ENCODE measurements at regions not wholly inside any gene's neighbourhood (a gene's known extent, or its start where the extent isn't known, plus 50 kb on each side); places are given as distances from the start of the nearest gene placed in this dataset.

DNA sequence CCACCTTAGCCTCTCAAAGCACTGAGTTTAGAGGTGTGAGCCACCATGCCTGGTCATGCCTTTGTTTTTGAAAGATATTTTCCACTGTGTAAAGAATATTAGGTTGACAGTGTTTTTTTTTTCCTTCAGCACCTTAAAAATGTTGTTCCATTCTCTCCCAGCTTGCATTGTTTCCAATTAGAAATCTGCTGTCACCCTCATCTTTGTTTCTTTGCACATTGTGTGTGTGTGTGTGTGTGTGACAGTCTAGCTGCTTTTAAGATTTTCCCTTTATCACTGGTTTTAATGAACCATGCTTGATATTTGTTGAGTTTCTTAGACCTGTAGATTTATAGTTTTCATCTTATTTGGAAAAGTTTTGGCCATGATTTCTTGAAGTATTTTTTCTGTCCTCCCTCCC, 79.0 kb upstream of the NKX1-1 start:
- no peaks in the 10 kb centered on the region for H3K36me3 Mint-ChIP-seq
- TF ChIP-seq, protein P1, sequence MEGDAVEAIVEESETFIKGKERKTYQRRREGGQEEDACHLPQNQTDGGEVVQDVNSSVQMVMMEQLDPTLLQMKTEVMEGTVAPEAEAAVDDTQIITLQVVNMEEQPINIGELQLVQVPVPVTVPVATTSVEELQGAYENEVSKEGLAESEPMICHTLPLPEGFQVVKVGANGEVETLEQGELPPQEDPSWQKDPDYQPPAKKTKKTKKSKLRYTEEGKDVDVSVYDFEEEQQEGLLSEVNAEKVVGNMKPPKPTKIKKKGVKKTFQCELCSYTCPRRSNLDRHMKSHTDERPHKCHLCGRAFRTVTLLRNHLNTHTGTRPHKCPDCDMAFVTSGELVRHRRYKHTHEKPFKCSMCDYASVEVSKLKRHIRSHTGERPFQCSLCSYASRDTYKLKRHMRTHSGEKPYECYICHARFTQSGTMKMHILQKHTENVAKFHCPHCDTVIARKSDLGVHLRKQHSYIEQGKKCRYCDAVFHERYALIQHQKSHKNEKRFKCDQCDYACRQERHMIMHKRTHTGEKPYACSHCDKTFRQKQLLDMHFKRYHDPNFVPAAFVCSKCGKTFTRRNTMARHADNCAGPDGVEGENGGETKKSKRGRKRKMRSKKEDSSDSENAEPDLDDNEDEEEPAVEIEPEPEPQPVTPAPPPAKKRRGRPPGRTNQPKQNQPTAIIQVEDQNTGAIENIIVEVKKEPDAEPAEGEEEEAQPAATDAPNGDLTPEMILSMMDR (IDR thresholded peaks at IDR 0.05) = no peak
- DNase-seq (ENCODE audit: low spot score) = no peak
- H3K9me3 ChIP-seq (ENCODE audit: low read depth) = peaks cover 18% of the 10 kb centered on the region
- H3K4me2 ChIP-seq = no peak overlapping the region
- no peaks in the 10 kb centered on the region for H3K79me2 ChIP-seq (ENCODE audit: low read depth)
- H3K27me3 ChIP-seq = peaks cover 18% of the 10 kb centered on the region
- no peaks in the 10 kb centered on the region for H3K36me3 ChIP-seq
- H3K4me3 ChIP-seq = no peak overlapping the region
- H3K4me3 Mint-ChIP-seq = no peak overlapping the region
- H3K27me3 Mint-ChIP-seq (ENCODE audit: insufficient read depth, low read depth) = peaks cover 11% of the 10 kb centered on the region
- peaks cover 49% of the 10 kb centered on the region for H3K9me3 Mint-ChIP-seq
- H3K4me1 ChIP-seq = no peaks in the 10 kb centered on the region
- H3K27ac Mint-ChIP-seq = no peak overlapping the region
- no peaks in the 10 kb centered on the region for H3K4me1 Mint-ChIP-seq
- H3F3A ChIP-seq (ENCODE audit: low read depth) = no peaks in the 10 kb centered on the region
- H4K20me1 ChIP-seq (ENCODE audit: low read depth) = no peaks in the 10 kb centered on the region
- no peak overlapping the region for H2AFZ ChIP-seq (replicated peaks)
- no peak overlapping the region for H3K27ac ChIP-seq
- no peak overlapping the region for H3K9ac ChIP-seq

DNA sequence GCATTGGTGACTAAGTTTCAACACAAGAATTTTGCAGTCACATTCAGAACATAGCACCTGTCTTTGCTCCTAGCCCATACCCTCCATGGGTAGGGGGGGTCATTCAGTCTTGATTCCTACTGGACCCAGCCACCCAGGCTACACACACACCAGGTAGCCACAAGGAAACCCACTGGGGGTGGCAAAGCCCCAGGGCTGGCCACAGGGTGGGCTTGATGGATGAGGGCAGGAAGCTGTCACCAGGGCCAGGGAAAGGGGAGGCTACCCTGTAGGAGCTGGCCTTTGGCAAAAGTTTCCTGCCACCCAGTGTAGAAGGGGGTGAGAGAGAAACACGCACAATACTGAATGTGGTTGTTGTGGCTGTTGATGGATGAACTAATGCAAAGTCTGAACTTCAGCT, 74.5 kb upstream of the NKX1-1 start:
- Histone ChIP-seq H3K4me2 (no peak overlapping the region), H2AFZ (replicated peaks) (no peak overlapping the region), H3K79me2 (ENCODE audit: low read depth) (no peaks in the 10 kb centered on the region), H3K9me3 (ENCODE audit: low read depth) (peaks cover 16% of the 10 kb centered on the region), H3K4me3 (no peak overlapping the region), H3K27ac (no peak overlapping the region), H3K4me1 (no peaks in the 10 kb centered on the region), H4K20me1 (ENCODE audit: low read depth) (no peaks in the 10 kb centered on the region), H3K36me3 (no peaks in the 10 kb centered on the region), H3F3A (ENCODE audit: low read depth) (no peaks in the 10 kb centered on the region), H3K9ac (no peak overlapping the region), H3K27me3 (peaks cover 18% of the 10 kb centered on the region)
- no peak for TF ChIP-seq EZH2phosphoT487 (IDR thresholded peaks at IDR 0.05)
- TF ChIP-seq, protein P1 (IDR thresholded peaks at IDR 0.05) = no peak
- TF ChIP-seq EZH2 (IDR thresholded peaks at IDR 0.05) = no peak
- H3K4me1 Mint-ChIP-seq = no peaks in the 10 kb centered on the region
- H3K36me3 Mint-ChIP-seq = no peaks in the 10 kb centered on the region
- H3K4me3 Mint-ChIP-seq = no peak overlapping the region
- DNase-seq (ENCODE audit: low spot score) = no peak
- H3K27ac Mint-ChIP-seq = no peak overlapping the region
- H3K9me3 Mint-ChIP-seq = peaks cover 34% of the 10 kb centered on the region
- peaks cover 8% of the 10 kb centered on the region for H3K27me3 Mint-ChIP-seq (ENCODE audit: insufficient read depth, low read depth)

DNA sequence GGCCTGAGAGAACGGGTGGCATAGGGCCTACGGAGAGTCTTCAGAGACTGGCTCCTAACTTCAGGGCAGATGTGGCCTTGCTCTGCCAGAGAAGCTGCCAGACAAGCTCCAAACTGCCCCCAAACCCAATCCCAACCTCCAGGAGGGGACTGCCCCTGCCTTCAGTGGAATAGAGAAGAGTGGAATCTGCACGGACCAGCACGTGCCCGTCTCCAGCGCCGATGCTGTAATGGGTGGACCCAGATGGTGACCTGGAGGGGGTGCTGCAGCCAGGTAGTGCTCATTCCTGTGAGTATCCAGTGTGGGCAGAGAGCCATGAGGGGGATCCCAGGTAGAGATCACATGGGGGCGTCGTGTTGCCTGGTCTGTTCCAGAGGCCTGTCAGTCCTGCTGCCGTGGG, 73.2 kb upstream of the NKX1-1 start:
- no peak overlapping the region for H3K4me3 ChIP-seq
- peaks cover 27% of the 10 kb centered on the region for H3K9me3 Mint-ChIP-seq
- no peaks in the 10 kb centered on the region for H3K4me1 Mint-ChIP-seq
- no peak overlapping the region for H3K9ac ChIP-seq
- H3K79me2 ChIP-seq (ENCODE audit: low read depth) = no peaks in the 10 kb centered on the region
- TF ChIP-seq, protein P1 (IDR thresholded peaks at IDR 0.05) = no peak
- no peak for TF ChIP-seq EZH2phosphoT487 (IDR thresholded peaks at IDR 0.05)
- no peak for TF ChIP-seq EZH2 (IDR thresholded peaks at IDR 0.05)
- H3F3A ChIP-seq (ENCODE audit: low read depth) = no peaks in the 10 kb centered on the region
- no peak for DNase-seq (ENCODE audit: low spot score)
- H3K27ac ChIP-seq = no peak overlapping the region
- no peak overlapping the region for H3K27ac Mint-ChIP-seq
- H3K27me3 Mint-ChIP-seq (ENCODE audit: insufficient read depth, low read depth) = peaks cover 10% of the 10 kb centered on the region
- no peak overlapping the region for H2AFZ ChIP-seq (replicated peaks)
- H4K20me1 ChIP-seq (ENCODE audit: low read depth) = no peaks in the 10 kb centered on the region
- peaks cover 3% of the 10 kb centered on the region for H3K9me3 ChIP-seq (ENCODE audit: low read depth)
- H3K36me3 ChIP-seq = no peaks in the 10 kb centered on the region
- H3K36me3 Mint-ChIP-seq = no peaks in the 10 kb centered on the region
- H3K4me1 ChIP-seq = no peaks in the 10 kb centered on the region
- H3K27me3 ChIP-seq = peaks cover 18% of the 10 kb centered on the region
- H3K4me2 ChIP-seq = no peak overlapping the region
- no peak overlapping the region for H3K4me3 Mint-ChIP-seq

Data from neural progenitor cell (in vitro differentiated cells).